DOHH2 (cell line): ENCODE measurements at regions not wholly inside any gene's neighbourhood (a gene's known extent, or its start where the extent isn't known, plus 50 kb on each side); places are given as distances from the start of the nearest gene placed in this dataset.

Experiments
- H3F3A ChIP-seq: fragments of 200-600 bp; sonication (generic), shearing (Covaris generic); 2 replicates; pipeline ENCODE4 v1.6.0; 2016; ENCODE audit warnings: antibody characterized with exemption, mild to moderate bottlenecking; ENCODE audit not compliant: control insufficient read depth, insufficient read depth
- H3K27ac ChIP-seq: fragments of 200-600 bp; sonication (generic); 2 replicates; pipeline ENCODE4 v1.5.1; 2014; ENCODE audit warnings: low read depth, mild to moderate bottlenecking, low read length, moderate library complexity
- H3K27me3 ChIP-seq: fragments of 200-600 bp; sonication (generic); 2 replicates; pipeline ENCODE4 v1.6.1; 2014; ENCODE audit warnings: mild to moderate bottlenecking, low read length, mixed read lengths; ENCODE audit not compliant: control insufficient read depth
- H3K36me3 ChIP-seq: fragments of 200-600 bp; sonication (generic); 2 replicates; pipeline ENCODE4 v1.6.1; 2014; ENCODE audit warnings: mild to moderate bottlenecking, low read length, moderate library complexity, mixed read lengths; ENCODE audit not compliant: control insufficient read depth
- H3K4me1 ChIP-seq: fragments of 200-600 bp; sonication (generic); 2 replicates; pipeline ENCODE4 v1.6.1; 2014; ENCODE audit warnings: mild to moderate bottlenecking, low read length, mixed read lengths; ENCODE audit not compliant: control insufficient read depth
- H3K4me2 ChIP-seq: fragments of 200-600 bp; sonication (generic); 2 replicates; pipeline ENCODE4 v1.6.0; 2014; ENCODE audit warnings: mild to moderate bottlenecking, low read length, moderate library complexity
- H3K4me3 ChIP-seq: fragments of 200-600 bp; sonication (generic); 2 replicates; pipeline ENCODE4 v1.5.1; 2014; ENCODE audit warnings: mild to moderate bottlenecking, low read length, mixed read lengths
- H3K79me2 ChIP-seq: fragments of 200-600 bp; sonication (generic); 2 replicates; pipeline ENCODE4 v1.6.1; 2014; ENCODE audit warnings: mild to moderate bottlenecking, low read length, mixed read lengths; ENCODE audit not compliant: control insufficient read depth
- H3K9me2 ChIP-seq: fragments of 200-600 bp; sonication (generic); replicated peaks from 2 replicates; pipeline ENCODE4 v1.6.1; 2014; ENCODE audit warnings: mild to moderate bottlenecking, low read length, mixed read lengths; ENCODE audit not compliant: control insufficient read depth
- H3K9me3 ChIP-seq: fragments of 200-600 bp; sonication (generic); 2 replicates; pipeline ENCODE4 v1.6.1; 2014; ENCODE audit warnings: antibody characterized with exemption, low read length, mixed read lengths; ENCODE audit not compliant: control insufficient read depth, insufficient read depth
- H4K20me1 ChIP-seq: fragments of 200-600 bp; sonication (generic); 2 replicates; pipeline ENCODE4 v1.6.0; 2014; ENCODE audit warnings: low read depth, mild to moderate bottlenecking, antibody characterized with exemption, low read length, moderate library complexity; ENCODE audit not compliant: control insufficient read depth, insufficient read depth
- EZH2phosphoT487 ChIP-seq: fragments of 200-600 bp; sonication (generic); IDR thresholded peaks from 2 replicates; pipeline ENCODE4 v1.6.1; 2017; ENCODE audit warnings: borderline replicate concordance, mild to moderate bottlenecking, antibody characterized with exemption, low read length, moderate library complexity, mixed read lengths
- TF ChIP-seq, protein P1 (sequence below): fragments of 200-600 bp; sonication (generic); IDR thresholded peaks from one replicate; pipeline ENCODE4 v1.5.1; 2014; ENCODE audit warnings: antibody characterized with exemption, mild to moderate bottlenecking, low read depth, low read length; ENCODE audit not compliant: poor library complexity, severe bottlenecking

DNA sequence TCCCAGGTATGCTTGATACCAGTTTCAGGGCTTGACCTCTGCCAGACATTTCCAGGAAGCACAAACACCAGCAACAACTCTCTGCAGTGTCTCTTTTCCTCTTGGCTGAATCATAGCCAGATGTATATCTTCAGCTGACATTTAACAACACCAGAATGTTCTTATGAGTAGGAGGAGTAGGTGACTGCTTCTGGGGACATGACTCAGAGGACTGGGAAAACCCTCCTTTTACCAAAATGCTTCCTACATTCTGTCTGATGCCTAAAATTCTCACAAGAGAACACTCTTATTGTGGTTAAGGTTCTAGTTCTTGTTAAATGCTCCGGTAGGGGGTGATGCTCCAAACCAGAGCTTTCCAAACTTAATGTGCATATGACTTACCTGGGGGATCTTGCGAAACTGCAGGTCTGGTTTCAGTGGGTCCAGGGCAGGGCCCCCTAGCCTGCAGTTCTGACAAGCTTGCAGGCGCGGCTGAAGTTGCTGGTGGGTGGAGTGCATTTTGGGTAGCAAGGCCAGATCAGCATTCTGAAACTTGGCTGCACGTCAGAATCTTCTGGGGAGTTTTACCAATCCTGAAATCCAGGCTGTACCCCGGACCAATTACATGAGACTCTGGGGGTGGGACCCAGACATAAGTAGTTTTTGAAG is 329.3 kb upstream of the RPS6KA3 start:
- TF ChIP-seq EZH2phosphoT487, result no peak
- TF ChIP-seq, protein P1, sequence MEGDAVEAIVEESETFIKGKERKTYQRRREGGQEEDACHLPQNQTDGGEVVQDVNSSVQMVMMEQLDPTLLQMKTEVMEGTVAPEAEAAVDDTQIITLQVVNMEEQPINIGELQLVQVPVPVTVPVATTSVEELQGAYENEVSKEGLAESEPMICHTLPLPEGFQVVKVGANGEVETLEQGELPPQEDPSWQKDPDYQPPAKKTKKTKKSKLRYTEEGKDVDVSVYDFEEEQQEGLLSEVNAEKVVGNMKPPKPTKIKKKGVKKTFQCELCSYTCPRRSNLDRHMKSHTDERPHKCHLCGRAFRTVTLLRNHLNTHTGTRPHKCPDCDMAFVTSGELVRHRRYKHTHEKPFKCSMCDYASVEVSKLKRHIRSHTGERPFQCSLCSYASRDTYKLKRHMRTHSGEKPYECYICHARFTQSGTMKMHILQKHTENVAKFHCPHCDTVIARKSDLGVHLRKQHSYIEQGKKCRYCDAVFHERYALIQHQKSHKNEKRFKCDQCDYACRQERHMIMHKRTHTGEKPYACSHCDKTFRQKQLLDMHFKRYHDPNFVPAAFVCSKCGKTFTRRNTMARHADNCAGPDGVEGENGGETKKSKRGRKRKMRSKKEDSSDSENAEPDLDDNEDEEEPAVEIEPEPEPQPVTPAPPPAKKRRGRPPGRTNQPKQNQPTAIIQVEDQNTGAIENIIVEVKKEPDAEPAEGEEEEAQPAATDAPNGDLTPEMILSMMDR, result no peak
- Histone ChIP-seq H3K27me3 (no peaks in the 10 kb centered on the region), H3K9me2 (no peaks in the 10 kb centered on the region), H3K4me2 (no peak overlapping the region), H3K4me3 (no peak overlapping the region), H3F3A (no peaks in the 10 kb centered on the region), H3K9me3 (no peaks in the 10 kb centered on the region), H4K20me1 (no peaks in the 10 kb centered on the region), H3K4me1 (no peaks in the 10 kb centered on the region), H3K27ac (no peak overlapping the region), H3K36me3 (no peaks in the 10 kb centered on the region), H3K79me2 (no peaks in the 10 kb centered on the region)

DNA sequence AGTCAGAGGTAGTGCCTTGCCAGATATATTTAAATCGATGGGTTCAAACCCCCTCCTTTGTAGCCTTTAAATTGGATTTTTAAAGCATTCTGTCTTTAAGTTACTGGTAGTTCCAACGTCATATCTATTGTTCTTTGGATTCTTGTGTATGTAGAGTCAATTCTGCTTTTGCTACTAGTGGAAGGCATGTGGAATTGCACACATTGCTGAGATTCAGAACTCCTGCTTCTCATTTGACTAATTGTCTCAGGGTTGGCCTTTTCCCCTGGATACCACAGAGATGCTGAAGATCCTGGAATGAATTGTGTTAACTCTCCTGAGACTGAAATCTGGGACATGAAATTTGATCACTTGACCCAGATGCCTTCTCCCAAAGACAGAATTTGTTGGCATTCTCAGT is 328.3 kb upstream of the RPS6KA3 start:
- TF ChIP-seq, protein P1, result no peak
- TF ChIP-seq EZH2phosphoT487, result no peak

DNA sequence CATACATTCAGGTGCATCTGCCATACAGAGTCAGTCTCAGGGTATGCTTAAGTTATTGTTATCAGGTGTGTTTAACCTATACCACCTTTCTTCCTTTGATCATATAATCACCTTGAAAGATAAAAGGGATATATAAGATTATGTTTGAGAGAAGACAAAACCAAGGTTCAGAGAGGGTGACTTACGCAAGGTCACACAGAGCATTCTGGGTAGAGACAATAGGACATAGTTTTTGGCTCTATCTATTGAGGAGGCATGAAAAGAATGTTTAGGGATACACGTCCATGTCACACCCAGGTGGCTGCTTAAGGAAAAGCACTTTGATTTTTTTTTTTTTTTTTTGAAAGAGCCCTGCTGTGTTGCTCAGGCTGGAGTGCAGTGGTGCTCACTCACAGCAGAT is 327.1 kb upstream of the RPS6KA3 start:
- Histone ChIP-seq H3K36me3 (no peaks in the 10 kb centered on the region), H3K9me2 (no peaks in the 10 kb centered on the region), H3K4me3 (no peak overlapping the region), H3K27me3 (no peaks in the 10 kb centered on the region), H3K27ac (no peak overlapping the region), H4K20me1 (no peaks in the 10 kb centered on the region), H3F3A (no peaks in the 10 kb centered on the region), H3K79me2 (no peaks in the 10 kb centered on the region), H3K4me1 (no peaks in the 10 kb centered on the region), H3K4me2 (no peak overlapping the region), H3K9me3 (no peaks in the 10 kb centered on the region)
- TF ChIP-seq, protein P1, result no peak
- TF ChIP-seq EZH2phosphoT487, result no peak

More for the DNA sequence above, 328.3 kb upstream of the RPS6KA3 start:
- H3K79me2 ChIP-seq, result no peaks in the 10 kb centered on the region
- no peak overlapping the region for H3K4me3 ChIP-seq
- no peaks in the 10 kb centered on the region for H3K9me3 ChIP-seq
- H3K4me2 ChIP-seq, result no peak overlapping the region
- H3F3A ChIP-seq, result no peaks in the 10 kb centered on the region
- H4K20me1 ChIP-seq, result no peaks in the 10 kb centered on the region
- no peaks in the 10 kb centered on the region for H3K9me2 ChIP-seq
- no peaks in the 10 kb centered on the region for H3K4me1 ChIP-seq
- H3K27me3 ChIP-seq, result no peaks in the 10 kb centered on the region
- H3K27ac ChIP-seq, result no peak overlapping the region
- no peaks in the 10 kb centered on the region for H3K36me3 ChIP-seq
